Thyroid gland (tissue), 4 donors: ENCODE measurements at regions not wholly inside any gene's neighbourhood (a gene's known extent, or its start where the extent isn't known, plus 50 kb on each side); places are given as distances from the start of the nearest gene placed in this dataset.

Experiments
- DNase-seq, 2 donors: peaks; one replicate each; pipeline ENCODE4 v3.0.0-alpha.2; 2019
- H3K27ac ChIP-seq, 3 donors: fragments of 200-600 bp; sonication (generic); 1 replicate in 2 of 3; 2 replicates in 1 of 3; pipeline ENCODE4 v1.5.1; 2016 to 2019; ENCODE audit warnings: mild to moderate bottlenecking in 1 of 3, moderate library complexity in 1 of 3
- H3K27me3 ChIP-seq: fragments of 200-600 bp; sonication (generic); one replicate; pipeline ENCODE4 v1.5.1; 2019
- H3K36me3 ChIP-seq, 2 donors: fragments of 200-600 bp; sonication (generic); one replicate each; pipeline ENCODE4 v1.5.1; 2016 to 2019
- H3K4me1 ChIP-seq, 2 donors: fragments of 200-600 bp; sonication (generic); one replicate each; pipeline ENCODE4 v1.5.1; 2017 to 2019
- H3K4me3 ChIP-seq, 3 donors: fragments of 200-600 bp; sonication (generic); replicated peaks in 1 of 3; 1 replicate in 2 of 3; 2 replicates in 1 of 3; pipeline ENCODE4 v1.5.1; 2016; ENCODE audit warnings: mild to moderate bottlenecking in 1 of 3
- H3K9me3 ChIP-seq: fragments of 200-600 bp; sonication (generic); one replicate; pipeline ENCODE4 v1.5.1; 2017
- CTCF ChIP-seq, 6 experiments: fragments of 200-600 bp in 3 of 6; fragments of 450-650 bp in 3 of 6; sonication (generic) in 3 of 6; IDR thresholded peaks; one replicate each; pipeline ENCODE4 v1.5.1; 2016 to 2019; ENCODE audit warnings: antibody characterized with exemption in 6 of 6, mild to moderate bottlenecking in 2 of 6, inconsistent platforms in 1 of 6, moderate library complexity in 1 of 6
- POLR2A ChIP-seq, 2 donors: fragments of 450-650 bp; IDR thresholded peaks; one replicate each; pipeline ENCODE4 v1.6.1; 2017; ENCODE audit warnings: antibody characterized with exemption in 2 of 2, mild to moderate bottlenecking in 2 of 2, moderate library complexity in 1 of 2
- WGBS, 2 donors: methylation state at CpG; one replicate each; pipeline ENCODE4 v1.1.5; 2017; 5-methylcytosine and 5-hydroxymethylcytosine counted together
- intact Hi-C: fragments of 100-400 bp; cut with DNase I; formaldehyde crosslinking; loops from one replicate; pipeline ENCODE4 v1.15.1; 2023

GRCh38 chr5:28517691-28518090 lies 1479.3 kb upstream of the CDH9 start:
- no peaks in the 10 kb centered on the region for H3K27me3 ChIP-seq
- H3K27ac ChIP-seq, result no peak overlapping the region
- no peak overlapping the region for H3K4me3 ChIP-seq
- no peaks in the 10 kb centered on the region for H3K36me3 ChIP-seq
- intact Hi-C loops, result no loop called here
- DNase-seq, result no peak
- WGBS, 2 donors, result 69 to 74% methylated on average over 2 of the region's 2 CpGs
- H3K4me1 ChIP-seq, result no peaks in the 10 kb centered on the region
- TF ChIP-seq CTCF (IDR thresholded peaks at IDR 0.05) (no peak), POLR2A (IDR thresholded peaks at IDR 0.05) (no peak)
- no peaks in the 10 kb centered on the region for H3K9me3 ChIP-seq

DNA sequence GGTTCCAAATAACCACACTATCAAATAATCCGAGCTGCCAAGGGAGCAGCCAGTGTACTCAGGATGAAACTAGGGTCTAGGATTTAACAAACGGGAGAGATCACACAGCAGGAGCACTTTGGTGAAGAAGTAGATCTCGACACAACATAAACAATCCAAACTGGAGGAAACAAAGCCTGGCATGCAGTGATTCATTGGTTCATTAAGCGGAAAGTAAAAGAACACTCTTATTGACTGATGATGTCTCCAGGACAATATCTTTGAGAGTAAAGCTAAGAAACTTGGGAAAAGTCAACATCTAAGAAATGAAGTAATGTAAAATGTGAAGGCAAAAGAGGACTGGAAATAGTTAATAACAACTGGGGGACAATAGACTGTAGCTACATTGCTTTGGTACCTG lies 1478.3 kb upstream of the CDH9 start:
- no peak for DNase-seq
- H3K27me3 ChIP-seq, result no peaks in the 10 kb centered on the region
- no peak overlapping the region for H3K4me3 ChIP-seq
- no peak for TF ChIP-seq POLR2A (IDR thresholded peaks at IDR 0.05)
- TF ChIP-seq CTCF (IDR thresholded peaks at IDR 0.05), result no peak
- 35 to 42% methylated on average over 4 of the region's 4 CpGs for WGBS, 2 donors
- H3K9me3 ChIP-seq, result no peaks in the 10 kb centered on the region
- no peaks in the 10 kb centered on the region for H3K36me3 ChIP-seq
- intact Hi-C loops, result no loop called here
- H3K4me1 ChIP-seq, result no peaks in the 10 kb centered on the region
- H3K27ac ChIP-seq, result no peak overlapping the region

GRCh38 chr5:28512648-28513047 lies 1474.3 kb upstream of the CDH9 start:
- Histone ChIP-seq H3K4me1 (no peaks in the 10 kb centered on the region), H3K4me3 (no peak overlapping the region), H3K36me3 (no peaks in the 10 kb centered on the region), H3K9me3 (no peaks in the 10 kb centered on the region), H3K27ac (no peak overlapping the region), H3K27me3 (no peaks in the 10 kb centered on the region)
- no peak for DNase-seq
- intact Hi-C loops, result no loop called here
- no peak for TF ChIP-seq POLR2A (IDR thresholded peaks at IDR 0.05)
- no peak for TF ChIP-seq CTCF (IDR thresholded peaks at IDR 0.05)
- 57 to 58% methylated on average over 4 of the region's 4 CpGs for WGBS, 2 donors

- no peak for TF ChIP-seq POLR2A (IDR thresholded peaks at IDR 0.05)
- Histone ChIP-seq H3K4me3 (no peak overlapping the region), H3K27ac (no peak overlapping the region), H3K36me3 (no peaks in the 10 kb centered on the region), H3K27me3 (no peaks in the 10 kb centered on the region), H3K4me1 (no peaks in the 10 kb centered on the region), H3K9me3 (no peaks in the 10 kb centered on the region)
- intact Hi-C loops, result no loop called here
- no peak for DNase-seq
- 36 to 41% methylated on average over 1 of the region's 1 CpG for WGBS, 2 donors
Observed at GRCh38 chr5:28505121-28505520, 1466.7 kb upstream of the CDH9 start.

- TF ChIP-seq POLR2A (IDR thresholded peaks at IDR 0.05) (no peak), CTCF (IDR thresholded peaks at IDR 0.05) (no peak)
- H3K27me3 ChIP-seq, result no peaks in the 10 kb centered on the region
- intact Hi-C loops, result no loop called here
Observed at GRCh38 chr5:28500511-28500910, 1462.1 kb upstream of the CDH9 start.

GRCh38 chr5:28499766-28500290 lies 1461.4 kb upstream of the CDH9 start:
- no peak for TF ChIP-seq POLR2A (IDR thresholded peaks at IDR 0.05)
- no peak for TF ChIP-seq CTCF (IDR thresholded peaks at IDR 0.05)
- Histone ChIP-seq H3K27ac (no peak overlapping the region), H3K9me3 (no peaks in the 10 kb centered on the region), H3K36me3 (no peaks in the 10 kb centered on the region), H3K27me3 (no peaks in the 10 kb centered on the region), H3K4me1 (no peaks in the 10 kb centered on the region), H3K4me3 (no peak overlapping the region)
- intact Hi-C loops, result no loop called here
- no peak for DNase-seq

More at GRCh38 chr5:28500511-28500910, 1462.1 kb upstream of the CDH9 start:
- no peaks in the 10 kb centered on the region for H3K9me3 ChIP-seq
- DNase-seq, result no peak
- WGBS, 2 donors, result 70 to 79% methylated on average over 2 of the region's 2 CpGs
- no peak overlapping the region for H3K4me3 ChIP-seq
- H3K36me3 ChIP-seq, result no peaks in the 10 kb centered on the region
- no peak overlapping the region for H3K27ac ChIP-seq
- no peaks in the 10 kb centered on the region for H3K4me1 ChIP-seq
